HL-60 (cell line): ENCODE measurements at regions not wholly inside any gene's neighbourhood (a gene's known extent, or its start where the extent isn't known, plus 50 kb on each side); places are given as distances from the start of the nearest gene placed in this dataset.

Source experiments
- POLR2AphosphoS5 ChIP-seq: IDR thresholded peaks from 2 replicates; pipeline ENCODE4 v1.6.1; 2012; ENCODE audit warnings: low read depth
- TF ChIP-seq, protein P1 (sequence below): IDR thresholded peaks from one replicate; pipeline ENCODE4 v1.5.1; 2011; ENCODE audit warnings: low read length, control low read depth, inconsistent platforms; ENCODE audit not compliant: insufficient read depth
- TF ChIP-seq, protein P2 (sequence below): IDR thresholded peaks from 2 replicates; pipeline ENCODE4 v1.6.1; 2012; ENCODE audit warnings: low read depth; ENCODE audit not compliant: insufficient replicate concordance

DNA sequence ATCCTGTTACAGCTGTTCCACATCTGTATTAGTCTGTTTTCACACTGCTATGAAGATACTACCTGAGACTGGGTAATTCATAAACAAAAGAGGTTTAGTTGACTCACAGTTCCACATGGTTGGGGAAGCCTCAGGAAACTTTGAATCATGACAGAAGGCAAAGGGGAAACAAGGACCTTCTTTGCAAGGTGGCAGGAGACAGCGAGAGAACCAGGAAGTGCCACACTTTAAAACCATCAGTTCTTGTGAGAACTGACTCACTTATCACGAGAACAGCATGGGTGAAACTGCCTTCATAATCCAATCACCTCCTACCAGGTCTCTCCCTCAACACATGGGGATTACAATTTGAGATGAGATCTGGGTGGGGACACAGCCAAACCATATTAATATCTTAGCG is 110.3 kb upstream of the TRABD2B start:
- TF ChIP-seq, protein P1, sequence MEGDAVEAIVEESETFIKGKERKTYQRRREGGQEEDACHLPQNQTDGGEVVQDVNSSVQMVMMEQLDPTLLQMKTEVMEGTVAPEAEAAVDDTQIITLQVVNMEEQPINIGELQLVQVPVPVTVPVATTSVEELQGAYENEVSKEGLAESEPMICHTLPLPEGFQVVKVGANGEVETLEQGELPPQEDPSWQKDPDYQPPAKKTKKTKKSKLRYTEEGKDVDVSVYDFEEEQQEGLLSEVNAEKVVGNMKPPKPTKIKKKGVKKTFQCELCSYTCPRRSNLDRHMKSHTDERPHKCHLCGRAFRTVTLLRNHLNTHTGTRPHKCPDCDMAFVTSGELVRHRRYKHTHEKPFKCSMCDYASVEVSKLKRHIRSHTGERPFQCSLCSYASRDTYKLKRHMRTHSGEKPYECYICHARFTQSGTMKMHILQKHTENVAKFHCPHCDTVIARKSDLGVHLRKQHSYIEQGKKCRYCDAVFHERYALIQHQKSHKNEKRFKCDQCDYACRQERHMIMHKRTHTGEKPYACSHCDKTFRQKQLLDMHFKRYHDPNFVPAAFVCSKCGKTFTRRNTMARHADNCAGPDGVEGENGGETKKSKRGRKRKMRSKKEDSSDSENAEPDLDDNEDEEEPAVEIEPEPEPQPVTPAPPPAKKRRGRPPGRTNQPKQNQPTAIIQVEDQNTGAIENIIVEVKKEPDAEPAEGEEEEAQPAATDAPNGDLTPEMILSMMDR = no peak
- no peak for TF ChIP-seq POLR2AphosphoS5
- TF ChIP-seq, protein P2, sequence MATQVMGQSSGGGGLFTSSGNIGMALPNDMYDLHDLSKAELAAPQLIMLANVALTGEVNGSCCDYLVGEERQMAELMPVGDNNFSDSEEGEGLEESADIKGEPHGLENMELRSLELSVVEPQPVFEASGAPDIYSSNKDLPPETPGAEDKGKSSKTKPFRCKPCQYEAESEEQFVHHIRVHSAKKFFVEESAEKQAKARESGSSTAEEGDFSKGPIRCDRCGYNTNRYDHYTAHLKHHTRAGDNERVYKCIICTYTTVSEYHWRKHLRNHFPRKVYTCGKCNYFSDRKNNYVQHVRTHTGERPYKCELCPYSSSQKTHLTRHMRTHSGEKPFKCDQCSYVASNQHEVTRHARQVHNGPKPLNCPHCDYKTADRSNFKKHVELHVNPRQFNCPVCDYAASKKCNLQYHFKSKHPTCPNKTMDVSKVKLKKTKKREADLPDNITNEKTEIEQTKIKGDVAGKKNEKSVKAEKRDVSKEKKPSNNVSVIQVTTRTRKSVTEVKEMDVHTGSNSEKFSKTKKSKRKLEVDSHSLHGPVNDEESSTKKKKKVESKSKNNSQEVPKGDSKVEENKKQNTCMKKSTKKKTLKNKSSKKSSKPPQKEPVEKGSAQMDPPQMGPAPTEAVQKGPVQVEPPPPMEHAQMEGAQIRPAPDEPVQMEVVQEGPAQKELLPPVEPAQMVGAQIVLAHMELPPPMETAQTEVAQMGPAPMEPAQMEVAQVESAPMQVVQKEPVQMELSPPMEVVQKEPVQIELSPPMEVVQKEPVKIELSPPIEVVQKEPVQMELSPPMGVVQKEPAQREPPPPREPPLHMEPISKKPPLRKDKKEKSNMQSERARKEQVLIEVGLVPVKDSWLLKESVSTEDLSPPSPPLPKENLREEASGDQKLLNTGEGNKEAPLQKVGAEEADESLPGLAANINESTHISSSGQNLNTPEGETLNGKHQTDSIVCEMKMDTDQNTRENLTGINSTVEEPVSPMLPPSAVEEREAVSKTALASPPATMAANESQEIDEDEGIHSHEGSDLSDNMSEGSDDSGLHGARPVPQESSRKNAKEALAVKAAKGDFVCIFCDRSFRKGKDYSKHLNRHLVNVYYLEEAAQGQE = no peak
